ENCODE measurements at regions not wholly inside any gene's neighbourhood (a gene's known extent, or its start where the extent isn't known, plus 50 kb on each side); places are given as distances from the start of the nearest gene placed in this dataset.

- no peak overlapping the region for H3K4me2 ChIP-seq (ENCODE audit: low read length)
- TF ChIP-seq, protein P1, sequence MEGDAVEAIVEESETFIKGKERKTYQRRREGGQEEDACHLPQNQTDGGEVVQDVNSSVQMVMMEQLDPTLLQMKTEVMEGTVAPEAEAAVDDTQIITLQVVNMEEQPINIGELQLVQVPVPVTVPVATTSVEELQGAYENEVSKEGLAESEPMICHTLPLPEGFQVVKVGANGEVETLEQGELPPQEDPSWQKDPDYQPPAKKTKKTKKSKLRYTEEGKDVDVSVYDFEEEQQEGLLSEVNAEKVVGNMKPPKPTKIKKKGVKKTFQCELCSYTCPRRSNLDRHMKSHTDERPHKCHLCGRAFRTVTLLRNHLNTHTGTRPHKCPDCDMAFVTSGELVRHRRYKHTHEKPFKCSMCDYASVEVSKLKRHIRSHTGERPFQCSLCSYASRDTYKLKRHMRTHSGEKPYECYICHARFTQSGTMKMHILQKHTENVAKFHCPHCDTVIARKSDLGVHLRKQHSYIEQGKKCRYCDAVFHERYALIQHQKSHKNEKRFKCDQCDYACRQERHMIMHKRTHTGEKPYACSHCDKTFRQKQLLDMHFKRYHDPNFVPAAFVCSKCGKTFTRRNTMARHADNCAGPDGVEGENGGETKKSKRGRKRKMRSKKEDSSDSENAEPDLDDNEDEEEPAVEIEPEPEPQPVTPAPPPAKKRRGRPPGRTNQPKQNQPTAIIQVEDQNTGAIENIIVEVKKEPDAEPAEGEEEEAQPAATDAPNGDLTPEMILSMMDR (IDR thresholded peaks at IDR 0.05; ENCODE audit: low read length) = no peak
- no peaks in the 10 kb centered on the region for H3K27me3 ChIP-seq (ENCODE audit: insufficient read depth, low read length)
- H3K9me3 ChIP-seq (ENCODE audit: low read length) = no peaks in the 10 kb centered on the region
- H3K4me1 ChIP-seq (ENCODE audit: insufficient read depth, low read length, severe bottlenecking) = no peaks in the 10 kb centered on the region
- no peaks in the 10 kb centered on the region for H3K79me2 ChIP-seq (ENCODE audit: insufficient read depth, low read length)
- H3K9me2 ChIP-seq (ENCODE audit: low read depth, low read length) = no peaks in the 10 kb centered on the region
- no peaks in the 10 kb centered on the region for H3F3A ChIP-seq (ENCODE audit: insufficient read depth, low read length)
- H3K36me3 ChIP-seq (ENCODE audit: insufficient read depth, low read length) = no peaks in the 10 kb centered on the region
- no peaks in the 10 kb centered on the region for H4K20me1 ChIP-seq (ENCODE audit: insufficient read depth, low read length)
- H3K9ac ChIP-seq (ENCODE audit: low read length) = no peak overlapping the region
- no peak overlapping the region for H3K27ac ChIP-seq (ENCODE audit: low read depth, low read length, poor library complexity, severe bottlenecking)
- no peak overlapping the region for H3K4me3 ChIP-seq (ENCODE audit: low read depth, low read length, poor library complexity, severe bottlenecking)
- H2AFZ ChIP-seq (ENCODE audit: low read length) = no peak overlapping the region
These were observed 255.8 kb downstream of the BTBD3 start for GRCh38 chr20:12173347-12174012.

DNA sequence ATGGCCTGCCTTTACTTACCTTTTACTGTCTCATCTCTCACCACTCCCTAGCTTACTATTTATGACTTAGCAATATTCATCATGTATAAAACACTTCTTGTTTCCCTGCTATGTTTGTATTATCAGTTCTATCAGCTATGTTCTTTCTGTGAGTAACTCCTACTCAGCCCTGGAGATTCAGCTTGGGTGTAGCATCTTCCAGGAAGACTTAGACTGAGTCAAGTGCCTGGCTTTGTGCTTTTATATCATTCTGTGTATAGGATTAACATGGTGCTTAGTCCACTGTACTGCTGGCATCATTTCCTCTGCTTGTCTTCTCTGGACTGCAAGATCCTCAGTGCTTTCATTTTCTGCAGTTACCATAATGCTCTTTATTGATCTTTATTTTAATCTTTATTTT, 257.8 kb downstream of the BTBD3 start:
- Histone ChIP-seq H3K36me3 (ENCODE audit: insufficient read depth, low read length) (no peaks in the 10 kb centered on the region), H4K20me1 (ENCODE audit: insufficient read depth, low read length) (no peaks in the 10 kb centered on the region), H3K4me3 (ENCODE audit: low read depth, low read length, poor library complexity, severe bottlenecking) (no peak overlapping the region), H2AFZ (ENCODE audit: low read length) (no peak overlapping the region), H3K27ac (ENCODE audit: low read depth, low read length, poor library complexity, severe bottlenecking) (no peak overlapping the region), H3K9ac (ENCODE audit: low read length) (no peak overlapping the region), H3K27me3 (ENCODE audit: insufficient read depth, low read length) (no peaks in the 10 kb centered on the region), H3F3A (ENCODE audit: insufficient read depth, low read length) (no peaks in the 10 kb centered on the region), H3K4me2 (ENCODE audit: low read length) (no peak overlapping the region), H3K9me2 (ENCODE audit: low read depth, low read length) (no peaks in the 10 kb centered on the region), H3K79me2 (ENCODE audit: insufficient read depth, low read length) (no peaks in the 10 kb centered on the region), H3K9me3 (ENCODE audit: low read length) (no peaks in the 10 kb centered on the region), H3K4me1 (ENCODE audit: insufficient read depth, low read length, severe bottlenecking) (no peaks in the 10 kb centered on the region)
- no peak for TF ChIP-seq EZH2 (IDR thresholded peaks at IDR 0.05; ENCODE audit: borderline replicate concordance, low read length)
- TF ChIP-seq, protein P1 (IDR thresholded peaks at IDR 0.05; ENCODE audit: low read length) = no peak

GRCh38 chr20:12177657-12178293, 260.1 kb downstream of the BTBD3 start:
- Histone ChIP-seq H3F3A (ENCODE audit: insufficient read depth, low read length) (no peaks in the 10 kb centered on the region), H3K36me3 (ENCODE audit: insufficient read depth, low read length) (no peaks in the 10 kb centered on the region), H3K9me2 (ENCODE audit: low read depth, low read length) (no peaks in the 10 kb centered on the region), H3K79me2 (ENCODE audit: insufficient read depth, low read length) (no peaks in the 10 kb centered on the region), H3K4me1 (ENCODE audit: insufficient read depth, low read length, severe bottlenecking) (no peaks in the 10 kb centered on the region), H3K27ac (ENCODE audit: low read depth, low read length, poor library complexity, severe bottlenecking) (no peak overlapping the region), H4K20me1 (ENCODE audit: insufficient read depth, low read length) (no peaks in the 10 kb centered on the region), H3K9me3 (ENCODE audit: low read length) (no peaks in the 10 kb centered on the region), H3K4me2 (ENCODE audit: low read length) (no peak overlapping the region), H3K9ac (ENCODE audit: low read length) (no peak overlapping the region), H3K27me3 (ENCODE audit: insufficient read depth, low read length) (no peaks in the 10 kb centered on the region), H3K4me3 (ENCODE audit: low read depth, low read length, poor library complexity, severe bottlenecking) (no peak overlapping the region), H2AFZ (ENCODE audit: low read length) (no peak overlapping the region)
- TF ChIP-seq, protein P1 (IDR thresholded peaks at IDR 0.05; ENCODE audit: low read length) = no peak
- TF ChIP-seq EZH2 (IDR thresholded peaks at IDR 0.05; ENCODE audit: borderline replicate concordance, low read length) = no peak
